Endothelial cell of umbilical vein (primary cell): ENCODE measurements at regions not wholly inside any gene's neighbourhood (a gene's known extent, or its start where the extent isn't known, plus 50 kb on each side); places are given as distances from the start of the nearest gene placed in this dataset.

Source experiments
- BruUV-seq: library from RNA; stranded (reverse); fragments of 400-500 nt; replicated peaks from 2 replicates; lab custom pipeline; 2021; lab: Mats Ljungman, UMichigan
- CTCF ChIA-PET: fragments of 300-600, 350-600 bp; sonication (Branson Sonifier 250); formaldehyde crosslinking; loops from one replicate; lab custom pipeline; 2021; ENCODE audit warnings: antibody characterized with exemption, inconsistent platforms; lab: Charles Lee
- POLR2A ChIA-PET: fragments of 300-600, 350-600 bp; sonication (Branson Sonifier 250); formaldehyde crosslinking; loops from one replicate; lab custom pipeline; 2021; ENCODE audit warnings: antibody characterized with exemption, inconsistent platforms; lab: Charles Lee
- DNase-seq: peaks from one replicate; pipeline ENCODE4 v3.0.0-alpha.2; 2011; ENCODE audit warnings: low read depth, low spot score
- FAIRE-seq: peaks from 2 replicates; lab custom pipeline; 2011; peaks lifted over from hg19 to GRCh38; lab: Jason Lieb, UNC
- H2AFZ ChIP-seq: 2 replicates; pipeline ENCODE4 v1.6.0; 2012; ENCODE audit warnings: low read depth, low read length, control low read depth, inconsistent platforms
- H3K27ac ChIP-seq: 2 replicates; pipeline ENCODE4 v1.5.1; 2011; ENCODE audit warnings: low read depth, mild to moderate bottlenecking, control low read depth, low read length, moderate library complexity; ENCODE audit not compliant: insufficient read depth
- H3K27me3 ChIP-seq, 2 experiments: 2 replicates each; pipeline versions ENCODE4 v1.6.0 to v1.6.1; 2011; ENCODE audit warnings: low read length in 2 of 2, mixed read lengths in 1 of 2; ENCODE audit not compliant: control insufficient read depth in 2 of 2, insufficient read depth in 2 of 2
- H3K36me3 ChIP-seq, 2 experiments: 2 replicates in 1 of 2; 3 replicates in 1 of 2; pipeline ENCODE4 v1.5.1; 2011; ENCODE audit warnings: low read length in 2 of 2, mild to moderate bottlenecking in 1 of 2, moderate library complexity in 1 of 2; ENCODE audit not compliant: control insufficient read depth in 2 of 2, insufficient read depth in 2 of 2; ENCODE audit errors: extremely low read depth in 1 of 2
- H3K4me1 ChIP-seq: 3 replicates; pipeline ENCODE4 v1.5.1; 2011; ENCODE audit warnings: mild to moderate bottlenecking, low read length; ENCODE audit not compliant: control insufficient read depth, insufficient read depth; ENCODE audit errors: extremely low read depth
- H3K4me2 ChIP-seq: 2 replicates; pipeline ENCODE4 v1.6.1; 2011; ENCODE audit warnings: low read length, control low read depth, mixed read lengths; ENCODE audit not compliant: insufficient read depth
- H3K4me3 ChIP-seq, 3 experiments: fragments of 200-600 bp in 1 of 3; sonication (generic), shearing (Covaris generic) in 1 of 3; replicated peaks in 1 of 3; 2 replicates each; pipeline ENCODE4 v1.5.1; 2011 to 2016; ENCODE audit warnings: control low read depth in 3 of 3, low read length in 3 of 3, mild to moderate bottlenecking in 2 of 3, inconsistent platforms in 1 of 3, low read depth in 1 of 3, moderate library complexity in 1 of 3; ENCODE audit not compliant: insufficient read depth in 1 of 3
- H3K79me2 ChIP-seq: 2 replicates; pipeline ENCODE4 v1.6.0; 2012; ENCODE audit warnings: low read length, inconsistent platforms; ENCODE audit not compliant: control insufficient read depth, insufficient read depth
- H3K9ac ChIP-seq: replicated peaks from 2 replicates; pipeline ENCODE3; 2011; ENCODE audit warnings: low read length, control low read depth; ENCODE audit not compliant: insufficient read depth; ENCODE audit errors: extremely low read depth
- H3K9me1 ChIP-seq: replicated peaks from 3 replicates; pipeline ENCODE4 v1.6.0; 2011; ENCODE audit warnings: mild to moderate bottlenecking, low read length; ENCODE audit not compliant: control insufficient read depth, insufficient read depth; ENCODE audit errors: extremely low read depth
- H3K9me3 ChIP-seq: replicated peaks from 2 replicates; pipeline ENCODE4 v1.5.1; 2012; ENCODE audit warnings: low read length, inconsistent platforms; ENCODE audit not compliant: control insufficient read depth, insufficient read depth
- H4K20me1 ChIP-seq: replicated peaks from 2 replicates; pipeline ENCODE3; 2011; ENCODE audit warnings: mild to moderate bottlenecking, low read length; ENCODE audit not compliant: control insufficient read depth, insufficient read depth; ENCODE audit errors: extremely low read depth
- EZH2 ChIP-seq: IDR thresholded peaks from 2 replicates; pipeline ENCODE4 v1.6.1; 2012; ENCODE audit warnings: borderline replicate concordance, low read depth, mild to moderate bottlenecking, moderate library complexity, low read length, inconsistent platforms; ENCODE audit not compliant: severe bottlenecking
- FOS ChIP-seq: IDR thresholded peaks from 2 replicates; pipeline ENCODE4 v1.6.1; 2011; ENCODE audit warnings: mild to moderate bottlenecking, low read length, moderate library complexity, borderline replicate concordance; ENCODE audit not compliant: insufficient read depth
- GATA2 ChIP-seq: IDR thresholded peaks from 2 replicates; pipeline ENCODE4 v1.7.0; 2011; ENCODE audit warnings: low read depth, mild to moderate bottlenecking, moderate library complexity, mixed read lengths, low read length; ENCODE audit not compliant: insufficient read length, insufficient read depth
- JUN ChIP-seq: IDR thresholded peaks from 2 replicates; pipeline ENCODE4 v1.6.1; 2011; ENCODE audit warnings: borderline replicate concordance, low read depth; ENCODE audit not compliant: insufficient read length, insufficient read depth
- MYC ChIP-seq: IDR thresholded peaks from one replicate; pipeline ENCODE4 v1.6.1; 2011; ENCODE audit warnings: mild to moderate bottlenecking, low read depth, low read length
- POLR2A ChIP-seq: IDR thresholded peaks from 2 replicates; pipeline ENCODE4 v1.6.1; 2012; ENCODE audit warnings: low read depth, mild to moderate bottlenecking, control low read depth, low read length
- dilution Hi-C: fragments of 300-500 bp; cut with MboI; formaldehyde crosslinking; loops from one replicate; pipeline ENCODE4 v1.15.0; 2019; ENCODE audit warnings: low sequenced_read_pairs; ENCODE audit not compliant: extremely low pct_ligation_motif_present
- intact Hi-C: fragments of 100-400 bp; cut with micrococcal nuclease; formaldehyde crosslinking; loops from one replicate; pipeline ENCODE4 v1.10.0; 2022
- TF ChIP-seq, protein P1 (sequence below), 2 donors: IDR thresholded peaks; 1 replicate in 1 of 2; 2 replicates in 1 of 2; pipeline ENCODE4 v1.5.1; 2011; ENCODE audit warnings: low read length in 2 of 2, mild to moderate bottlenecking in 2 of 2, moderate library complexity in 2 of 2, control low read depth in 1 of 2, inconsistent platforms in 1 of 2, low read depth in 1 of 2; ENCODE audit not compliant: insufficient read depth in 1 of 2; ENCODE audit errors: extremely low read depth in 1 of 2
- TF ChIP-seq, protein P2 (sequence below): IDR thresholded peaks from 2 replicates; pipeline ENCODE4 v1.6.1; 2011; ENCODE audit not compliant: insufficient read depth, insufficient read length

DNA sequence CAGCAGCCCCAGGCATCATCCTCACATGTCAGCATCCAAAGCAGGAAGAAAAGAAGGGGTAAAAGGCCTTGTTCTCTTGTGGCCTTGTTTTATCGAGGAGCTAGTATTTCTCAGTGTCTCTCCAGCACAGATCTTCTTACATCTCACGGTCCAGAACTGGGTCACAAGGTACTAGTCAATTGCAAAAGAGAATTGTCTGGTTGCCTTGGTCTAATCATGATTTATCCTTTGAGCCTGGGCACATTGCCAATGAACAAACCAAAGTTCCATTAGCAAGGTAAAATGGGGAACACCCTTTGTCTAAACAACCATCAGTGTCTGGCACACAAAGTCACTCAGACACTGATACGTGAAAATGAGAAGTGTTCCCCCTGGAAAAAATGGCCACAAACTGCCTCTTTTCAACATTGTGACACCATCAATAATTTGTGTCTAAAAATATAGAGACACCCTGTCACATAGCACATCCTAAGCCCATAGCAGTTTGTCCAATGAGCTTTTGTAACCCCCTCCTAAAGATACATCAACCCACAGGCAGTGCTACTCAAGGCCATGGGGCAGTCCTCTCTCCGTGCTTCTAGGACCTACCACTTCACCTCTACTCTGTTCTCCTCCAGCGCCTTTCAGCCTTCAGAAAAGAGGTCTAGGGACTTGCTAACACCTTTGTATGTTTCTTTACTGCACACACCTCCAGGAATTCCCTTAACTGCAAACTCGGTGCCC, 534.4 kb downstream of the MID1IP1 start:
- H2AFZ ChIP-seq: no peak overlapping the region
- H3K27ac ChIP-seq: no peak overlapping the region
- H3K9me3 ChIP-seq: no peaks in the 10 kb centered on the region
- no peaks in the 10 kb centered on the region for H3K4me1 ChIP-seq
- peaks cover 0 to 4% of the 10 kb centered on the region in 2 experiments for H3K27me3 ChIP-seq
- H3K4me2 ChIP-seq: no peak overlapping the region
- TF ChIP-seq FOS (no peak), GATA2 (no peak), JUN (no peak), MYC (no peak), POLR2A (no peak), EZH2 (no peak)
- TF ChIP-seq, protein P1, sequence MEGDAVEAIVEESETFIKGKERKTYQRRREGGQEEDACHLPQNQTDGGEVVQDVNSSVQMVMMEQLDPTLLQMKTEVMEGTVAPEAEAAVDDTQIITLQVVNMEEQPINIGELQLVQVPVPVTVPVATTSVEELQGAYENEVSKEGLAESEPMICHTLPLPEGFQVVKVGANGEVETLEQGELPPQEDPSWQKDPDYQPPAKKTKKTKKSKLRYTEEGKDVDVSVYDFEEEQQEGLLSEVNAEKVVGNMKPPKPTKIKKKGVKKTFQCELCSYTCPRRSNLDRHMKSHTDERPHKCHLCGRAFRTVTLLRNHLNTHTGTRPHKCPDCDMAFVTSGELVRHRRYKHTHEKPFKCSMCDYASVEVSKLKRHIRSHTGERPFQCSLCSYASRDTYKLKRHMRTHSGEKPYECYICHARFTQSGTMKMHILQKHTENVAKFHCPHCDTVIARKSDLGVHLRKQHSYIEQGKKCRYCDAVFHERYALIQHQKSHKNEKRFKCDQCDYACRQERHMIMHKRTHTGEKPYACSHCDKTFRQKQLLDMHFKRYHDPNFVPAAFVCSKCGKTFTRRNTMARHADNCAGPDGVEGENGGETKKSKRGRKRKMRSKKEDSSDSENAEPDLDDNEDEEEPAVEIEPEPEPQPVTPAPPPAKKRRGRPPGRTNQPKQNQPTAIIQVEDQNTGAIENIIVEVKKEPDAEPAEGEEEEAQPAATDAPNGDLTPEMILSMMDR (IDR thresholded peaks at IDR 0.05; ENCODE audit: extremely low read depth in 1 of 2, insufficient read depth in 1 of 2, low read depth in 1 of 2, low read length in 2 of 2): no peak
- TF ChIP-seq, protein P2, sequence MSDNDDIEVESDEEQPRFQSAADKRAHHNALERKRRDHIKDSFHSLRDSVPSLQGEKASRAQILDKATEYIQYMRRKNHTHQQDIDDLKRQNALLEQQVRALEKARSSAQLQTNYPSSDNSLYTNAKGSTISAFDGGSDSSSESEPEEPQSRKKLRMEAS: no peak
- ChIA-PET CTCF (no interaction called here), POLR2A (no interaction called here)
- H3K4me3 ChIP-seq: no peak overlapping the region
- DNase-seq: no peak
- H3K9ac ChIP-seq: no peak overlapping the region
- BruUV-seq: no TSS peak
- H4K20me1 ChIP-seq: no peaks in the 10 kb centered on the region
- no peaks in the 10 kb centered on the region for H3K36me3 ChIP-seq
- intact Hi-C loops: no loop called here
- no peaks in the 10 kb centered on the region for H3K9me1 ChIP-seq
- no peaks in the 10 kb centered on the region for H3K79me2 ChIP-seq
- FAIRE-seq: no peak
- dilution Hi-C loops: no loop called here
